NCI-H226 (cell line): ENCODE measurements at regions not wholly inside any gene's neighbourhood (a gene's known extent, or its start where the extent isn't known, plus 50 kb on each side); places are given as distances from the start of the nearest gene placed in this dataset.

ENCODE experiments used
- DNase-seq: peaks from one replicate; pipeline ENCODE4 v3.0.0-alpha.2; 2015

- no peak for DNase-seq
These were observed 402.3 kb upstream of the SLITRK6 start for GRCh38 chr13:86201477-86201876.

- no peak for DNase-seq
These were observed 394.1 kb upstream of the SLITRK6 start for GRCh38 chr13:86193281-86193680.

GRCh38 chr13:86188170-86188569 lies 389.0 kb upstream of the SLITRK6 start:
- DNase-seq = no peak

- no peak for DNase-seq
These were observed 386.4 kb upstream of the SLITRK6 start for GRCh38 chr13:86185636-86186035.

GRCh38 chr13:86185107-86185506 lies 385.9 kb upstream of the SLITRK6 start:
- no peak for DNase-seq

GRCh38 chr13:86174622-86175021 lies 375.4 kb upstream of the SLITRK6 start:
- DNase-seq = no peak

GRCh38 chr13:86172961-86173360 lies 373.7 kb upstream of the SLITRK6 start:
- DNase-seq = no peak

- no peak for DNase-seq
These were observed 362.0 kb upstream of the SLITRK6 start for GRCh38 chr13:86161257-86161656.

GRCh38 chr13:86155756-86156155 lies 356.5 kb upstream of the SLITRK6 start:
- DNase-seq = no peak

- no peak for DNase-seq
These were observed 342.9 kb upstream of the SLITRK6 start for GRCh38 chr13:86142080-86142479.

GRCh38 chr13:86135856-86136255 lies 336.6 kb upstream of the SLITRK6 start:
- no peak for DNase-seq

- DNase-seq = no peak
These were observed 322.7 kb upstream of the SLITRK6 start for GRCh38 chr13:86121881-86122280.

GRCh38 chr13:86109107-86109506 lies 309.9 kb upstream of the SLITRK6 start:
- DNase-seq = no peak

GRCh38 chr13:86108334-86108733 lies 309.1 kb upstream of the SLITRK6 start:
- DNase-seq = no peak

- DNase-seq = no peak
These were observed 299.3 kb upstream of the SLITRK6 start for GRCh38 chr13:86098511-86098910.

GRCh38 chr13:86095351-86095750 lies 296.1 kb upstream of the SLITRK6 start:
- DNase-seq = no peak

- no peak for DNase-seq
These were observed 291.0 kb upstream of the SLITRK6 start for GRCh38 chr13:86090181-86090580.

- no peak for DNase-seq
These were observed 288.0 kb upstream of the SLITRK6 start for GRCh38 chr13:86087244-86087643.

- no peak for DNase-seq
These were observed 286.7 kb upstream of the SLITRK6 start for GRCh38 chr13:86085890-86086289.

GRCh38 chr13:86082121-86082520 lies 282.9 kb upstream of the SLITRK6 start:
- DNase-seq = no peak

- no peak for DNase-seq
These were observed 281.2 kb upstream of the SLITRK6 start for GRCh38 chr13:86080340-86080995.

- DNase-seq = no peak
These were observed 267.6 kb upstream of the SLITRK6 start for GRCh38 chr13:86066611-86067365.

GRCh38 chr13:86052141-86052540 lies 252.9 kb upstream of the SLITRK6 start:
- DNase-seq = no peak
